HUES48 (cell line): ENCODE measurements at regions not wholly inside any gene's neighbourhood (a gene's known extent, or its start where the extent isn't known, plus 50 kb on each side); places are given as distances from the start of the nearest gene placed in this dataset.

Experiments used
- H3K27ac ChIP-seq: one replicate; pipeline ENCODE4 v1.7.0; 2013; ENCODE audit warnings: low read depth, low read length, inconsistent platforms
- H3K27me3 ChIP-seq: 2 replicates; pipeline ENCODE4 v1.6.1; 2013; ENCODE audit warnings: mild to moderate bottlenecking, low read length; ENCODE audit not compliant: control insufficient read depth, insufficient read depth
- H3K36me3 ChIP-seq: 2 replicates; pipeline ENCODE4 v1.6.1; 2013; ENCODE audit warnings: low read length; ENCODE audit not compliant: control insufficient read depth, insufficient read depth
- H3K4me1 ChIP-seq: 2 replicates; pipeline ENCODE4 v1.6.1; 2013; ENCODE audit warnings: mild to moderate bottlenecking, low read length; ENCODE audit not compliant: control insufficient read depth, insufficient read depth
- H3K4me3 ChIP-seq: 2 replicates; pipeline ENCODE4 v1.5.1; 2013; ENCODE audit warnings: mild to moderate bottlenecking, low read depth, low read length
- H3K9ac ChIP-seq: 2 replicates; pipeline ENCODE4 v1.6.1; 2013; ENCODE audit warnings: mild to moderate bottlenecking, low read depth, low read length, moderate library complexity
- H3K9me3 ChIP-seq: 2 replicates; pipeline ENCODE4 v1.6.1; 2013; ENCODE audit warnings: low read length; ENCODE audit not compliant: control insufficient read depth, insufficient read depth

DNA sequence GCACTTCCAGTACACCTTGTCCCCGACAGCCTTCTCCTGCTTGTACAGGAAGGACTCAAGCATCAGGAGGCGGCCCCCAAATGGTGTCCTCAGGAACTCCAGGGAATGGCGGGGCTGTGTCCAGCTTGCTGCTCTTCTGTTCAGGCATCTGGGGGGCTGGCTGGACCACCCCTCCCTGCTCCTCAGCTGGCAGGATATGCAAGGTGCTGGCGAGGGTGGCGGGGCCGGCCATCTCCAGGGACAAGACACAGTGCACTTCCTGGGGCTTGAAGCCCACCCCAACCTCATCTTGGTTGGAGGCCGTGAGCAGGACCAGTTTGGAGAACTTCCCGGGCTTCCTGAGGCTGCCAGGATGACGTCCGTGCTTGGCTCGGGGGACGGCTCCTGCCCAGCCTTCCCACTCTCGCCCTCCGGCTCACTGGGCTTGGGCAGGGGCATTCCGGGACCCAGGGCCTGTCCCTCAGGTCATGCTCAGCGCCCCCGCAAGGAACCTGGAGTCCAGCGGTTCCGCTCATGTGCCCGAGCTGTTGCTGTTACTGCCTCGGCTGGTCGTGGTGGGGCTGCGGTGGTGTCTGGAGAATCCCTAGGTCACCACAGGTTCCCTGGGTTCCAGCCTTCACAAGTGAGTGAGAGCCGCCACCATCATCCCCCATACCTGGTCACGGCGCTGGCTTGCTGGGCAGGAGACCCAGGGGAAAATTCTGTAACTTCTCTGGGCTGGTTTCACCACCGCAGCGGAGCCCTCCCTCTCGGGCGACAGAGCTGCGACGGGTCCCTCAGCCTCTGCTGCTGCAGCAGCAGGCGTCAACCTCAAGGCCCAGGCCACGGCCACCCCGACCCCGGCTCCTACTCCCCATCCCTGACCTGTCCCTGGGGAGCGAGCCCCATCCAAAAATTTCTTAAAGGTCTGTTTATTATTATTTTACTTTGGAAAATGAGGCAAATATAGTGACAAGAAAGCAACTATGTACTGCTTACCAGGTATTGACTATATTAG, 82.8 kb upstream of the FXR1 start:
- Histone ChIP-seq H3K4me1 (no peaks in the 10 kb centered on the region), H3K27me3 (no peaks in the 10 kb centered on the region), H3K4me3 (no peak overlapping the region), H3K36me3 (no peaks in the 10 kb centered on the region), H3K9ac (no peak overlapping the region), H3K27ac (no peak overlapping the region), H3K9me3 (no peaks in the 10 kb centered on the region)

DNA sequence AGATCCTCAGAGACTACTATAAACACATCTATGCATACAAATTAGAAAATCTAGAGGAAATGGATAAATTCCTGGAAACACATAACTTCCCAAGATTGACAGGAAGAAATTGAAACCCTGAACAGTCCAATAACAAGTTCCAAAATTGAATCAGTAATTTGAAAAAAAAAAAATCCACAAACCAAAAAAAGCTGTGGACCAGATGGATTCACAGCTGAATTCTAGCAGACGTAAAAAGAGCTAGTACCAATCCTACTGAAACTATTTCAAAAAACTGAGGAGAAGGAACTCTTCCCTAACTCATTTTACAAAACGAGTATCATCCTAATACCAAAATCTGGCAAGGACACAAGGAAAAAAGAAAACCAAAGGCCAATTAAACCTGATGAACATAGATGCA, 77.0 kb upstream of the FXR1 start:
- Histone ChIP-seq H3K27ac (no peak overlapping the region), H3K4me1 (no peaks in the 10 kb centered on the region), H3K27me3 (no peaks in the 10 kb centered on the region), H3K4me3 (no peak overlapping the region), H3K9ac (no peak overlapping the region), H3K9me3 (no peaks in the 10 kb centered on the region), H3K36me3 (no peaks in the 10 kb centered on the region)

DNA sequence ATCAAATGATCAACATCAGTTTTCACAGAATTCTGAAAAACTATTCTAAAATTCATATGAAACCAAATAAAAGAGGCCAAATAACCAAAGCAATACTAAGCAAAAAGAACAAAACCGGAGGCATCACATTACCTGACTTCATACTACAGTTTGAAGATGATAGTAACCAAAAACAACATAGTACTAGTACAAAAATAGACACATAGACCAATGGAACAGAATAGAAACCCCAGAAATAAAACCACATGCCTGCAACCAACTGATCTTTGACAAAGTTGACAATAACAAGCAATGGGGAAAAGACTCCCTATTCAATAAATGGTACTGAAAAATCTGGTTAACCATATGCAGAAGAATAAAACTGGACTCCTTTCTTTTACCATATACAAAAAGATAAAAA, 75.7 kb upstream of the FXR1 start:
- H3K27me3 ChIP-seq: no peaks in the 10 kb centered on the region
- no peaks in the 10 kb centered on the region for H3K9me3 ChIP-seq
- no peak overlapping the region for H3K27ac ChIP-seq
- H3K36me3 ChIP-seq: no peaks in the 10 kb centered on the region
- H3K4me1 ChIP-seq: no peaks in the 10 kb centered on the region
- H3K4me3 ChIP-seq: no peak overlapping the region
- H3K9ac ChIP-seq: no peak overlapping the region

GRCh38 chr3:180854887-180855286, 57.6 kb upstream of the FXR1 start:
- Histone ChIP-seq H3K9ac (no peak overlapping the region), H3K9me3 (no peaks in the 10 kb centered on the region), H3K4me3 (no peak overlapping the region), H3K36me3 (no peaks in the 10 kb centered on the region), H3K27ac (no peak overlapping the region), H3K4me1 (peaks cover 5% of the 10 kb centered on the region; the same call in 1 of the 2 replicates), H3K27me3 (no peaks in the 10 kb centered on the region)

DNA sequence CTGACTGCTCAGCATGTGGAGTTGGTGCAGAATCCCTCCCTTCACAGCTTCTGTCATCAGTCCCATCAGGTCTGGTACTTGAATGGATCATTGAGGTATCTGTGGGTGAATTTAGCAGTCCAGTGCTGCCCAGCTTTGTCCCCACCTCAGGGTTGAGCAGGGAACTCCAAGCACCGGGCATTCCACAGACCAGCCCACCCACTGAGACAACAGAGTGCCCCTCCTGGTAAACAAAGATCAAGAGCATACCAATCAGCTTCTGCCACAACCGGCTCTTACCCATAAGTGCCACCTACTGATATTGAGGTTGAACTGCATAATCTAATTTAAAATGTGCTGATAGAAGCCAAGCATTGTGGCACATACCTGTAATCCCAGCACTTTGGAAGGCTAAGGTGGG, 57.1 kb upstream of the FXR1 start:
- H3K27ac ChIP-seq: no peak overlapping the region
- peaks cover 5% of the 10 kb centered on the region; the same call in 1 of the 2 replicates for H3K4me1 ChIP-seq
- H3K9ac ChIP-seq: no peak overlapping the region
- H3K9me3 ChIP-seq: no peaks in the 10 kb centered on the region
- H3K4me3 ChIP-seq: no peak overlapping the region
- no peaks in the 10 kb centered on the region for H3K36me3 ChIP-seq
- H3K27me3 ChIP-seq: no peaks in the 10 kb centered on the region

GRCh38 chr3:180855956-180856355, 56.5 kb upstream of the FXR1 start:
- Histone ChIP-seq H3K9ac (no peak overlapping the region), H3K4me3 (no peak overlapping the region), H3K9me3 (no peaks in the 10 kb centered on the region), H3K4me1 (peaks cover 5% of the 10 kb centered on the region; the same call in 1 of the 2 replicates), H3K27ac (no peak overlapping the region), H3K27me3 (no peaks in the 10 kb centered on the region), H3K36me3 (no peaks in the 10 kb centered on the region)

DNA sequence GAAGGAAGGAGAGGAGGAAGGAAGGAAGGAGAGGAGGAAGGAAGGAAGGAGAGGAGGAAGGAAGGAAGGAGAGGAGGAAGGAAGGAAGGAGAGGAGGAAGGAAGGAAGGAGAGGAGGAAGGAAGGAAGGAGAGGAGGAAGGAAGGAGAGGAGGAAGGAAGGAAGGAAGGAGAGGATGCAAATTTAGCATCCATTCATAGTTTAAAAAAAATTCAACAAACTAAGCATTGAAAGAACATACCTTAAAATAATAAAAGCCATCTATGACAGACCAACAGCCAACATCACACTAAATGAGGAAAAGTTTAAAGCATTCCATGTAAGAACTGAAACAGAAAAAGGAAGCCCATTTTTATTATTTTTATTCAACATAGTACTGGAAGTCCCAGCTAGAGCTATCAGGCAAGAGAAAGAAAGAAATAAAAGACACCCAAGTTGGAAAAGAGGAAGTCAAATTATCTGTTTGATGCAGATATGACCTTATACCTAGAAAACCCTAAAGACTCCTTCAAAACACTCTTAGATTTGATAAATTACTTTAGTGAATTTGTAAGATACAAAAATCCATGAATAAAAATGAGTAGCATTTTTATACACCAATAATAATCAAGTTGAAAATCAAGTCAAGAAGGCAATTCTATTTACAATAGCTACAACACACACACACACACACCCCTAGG, 52.2 kb upstream of the FXR1 start:
- H3K9me3 ChIP-seq: no peaks in the 10 kb centered on the region
- H3K27ac ChIP-seq: no peak overlapping the region
- H3K4me1 ChIP-seq: no peaks in the 10 kb centered on the region; the same call in 1 of the 2 replicates
- no peak overlapping the region for H3K9ac ChIP-seq
- no peaks in the 10 kb centered on the region for H3K36me3 ChIP-seq
- no peak overlapping the region for H3K4me3 ChIP-seq
- H3K27me3 ChIP-seq: no peaks in the 10 kb centered on the region
